HG03103 (cell line): ENCODE measurements at regions not wholly inside any gene's neighbourhood (a gene's known extent, or its start where the extent isn't known, plus 50 kb on each side); places are given as distances from the start of the nearest gene placed in this dataset.
"Not testable (repeated sequence)": the region's sequence is repeated elsewhere in the genome, so short reads cannot be mapped to it uniquely, and the experiment has no call there.

Source experiments
- ATAC-seq: cut with Tn5 transposase; IDR thresholded peaks from one replicate; pipeline ENCODE4 v1.9.1; 2021; ENCODE audit warnings: low read depth; ENCODE audit not compliant: unreplicated experiment

- no peak for ATAC-seq
These were observed 125.8 kb upstream of the RXFP1 start for GRCh38 chr4:158395889-158396288.

GRCh38 chr4:158397781-158398180, 123.9 kb upstream of the RXFP1 start:
- no peak for ATAC-seq

GRCh38 chr4:158407961-158408360, 113.7 kb upstream of the RXFP1 start:
- ATAC-seq, result not testable (repeated sequence)

GRCh38 chr4:158410272-158410671, 111.4 kb upstream of the RXFP1 start:
- ATAC-seq, result no peak

GRCh38 chr4:158411269-158411668, 110.4 kb upstream of the RXFP1 start:
- no peak for ATAC-seq

- ATAC-seq, result not testable (repeated sequence)
These were observed 103.0 kb upstream of the RXFP1 start for GRCh38 chr4:158418679-158419078.

- no peak for ATAC-seq
These were observed 100.9 kb upstream of the RXFP1 start for GRCh38 chr4:158420782-158421181.

GRCh38 chr4:158422546-158422945, 99.1 kb upstream of the RXFP1 start:
- ATAC-seq, result no peak

GRCh38 chr4:158428242-158428641, 93.4 kb upstream of the RXFP1 start:
- ATAC-seq, result no peak

- ATAC-seq, result no peak
These were observed 78.9 kb upstream of the RXFP1 start for GRCh38 chr4:158442736-158443135.

GRCh38 chr4:158443731-158444130, 78.0 kb upstream of the RXFP1 start:
- ATAC-seq, result no peak

GRCh38 chr4:158444621-158445020, 77.1 kb upstream of the RXFP1 start:
- no peak for ATAC-seq

- ATAC-seq, result no peak
These were observed 75.6 kb upstream of the RXFP1 start for GRCh38 chr4:158446106-158446505.

- ATAC-seq, result no peak
These were observed 70.9 kb upstream of the RXFP1 start for GRCh38 chr4:158450741-158451140.

- not testable (repeated sequence) for ATAC-seq
These were observed 69.6 kb upstream of the RXFP1 start for GRCh38 chr4:158452116-158452515.

- no peak for ATAC-seq
These were observed 63.3 kb upstream of the RXFP1 start for GRCh38 chr4:158458271-158458895.

GRCh38 chr4:158459085-158459820, 62.4 kb upstream of the RXFP1 start:
- no peak for ATAC-seq

GRCh38 chr4:158461336-158461735, 60.3 kb upstream of the RXFP1 start:
- no peak for ATAC-seq

- no peak for ATAC-seq
These were observed 59.1 kb upstream of the RXFP1 start for GRCh38 chr4:158462611-158463010.
